ENCODE measurements at regions not wholly inside any gene's neighbourhood (a gene's known extent, or its start where the extent isn't known, plus 50 kb on each side); places are given as distances from the start of the nearest gene placed in this dataset.

DNA sequence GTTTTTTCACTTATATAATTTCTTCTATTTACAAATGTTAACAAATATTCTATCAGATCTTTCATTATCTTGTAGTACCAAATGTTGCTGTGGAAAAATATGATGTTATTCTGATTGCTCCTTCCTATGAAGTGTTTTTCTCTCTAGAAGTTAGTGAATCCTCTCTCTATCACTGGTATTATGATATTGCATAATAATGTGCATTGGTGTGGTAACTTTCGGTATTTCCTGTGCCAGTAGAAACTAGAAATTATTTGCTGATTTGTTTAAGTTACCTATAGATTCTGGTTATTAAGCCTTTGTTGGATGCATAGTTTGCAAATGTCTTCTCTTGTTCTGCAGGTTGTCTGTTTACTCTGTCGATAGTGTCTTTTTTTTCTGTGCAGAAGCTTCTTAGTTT is 342.5 kb downstream of the CENPW start:
- TF ChIP-seq, protein P1, sequence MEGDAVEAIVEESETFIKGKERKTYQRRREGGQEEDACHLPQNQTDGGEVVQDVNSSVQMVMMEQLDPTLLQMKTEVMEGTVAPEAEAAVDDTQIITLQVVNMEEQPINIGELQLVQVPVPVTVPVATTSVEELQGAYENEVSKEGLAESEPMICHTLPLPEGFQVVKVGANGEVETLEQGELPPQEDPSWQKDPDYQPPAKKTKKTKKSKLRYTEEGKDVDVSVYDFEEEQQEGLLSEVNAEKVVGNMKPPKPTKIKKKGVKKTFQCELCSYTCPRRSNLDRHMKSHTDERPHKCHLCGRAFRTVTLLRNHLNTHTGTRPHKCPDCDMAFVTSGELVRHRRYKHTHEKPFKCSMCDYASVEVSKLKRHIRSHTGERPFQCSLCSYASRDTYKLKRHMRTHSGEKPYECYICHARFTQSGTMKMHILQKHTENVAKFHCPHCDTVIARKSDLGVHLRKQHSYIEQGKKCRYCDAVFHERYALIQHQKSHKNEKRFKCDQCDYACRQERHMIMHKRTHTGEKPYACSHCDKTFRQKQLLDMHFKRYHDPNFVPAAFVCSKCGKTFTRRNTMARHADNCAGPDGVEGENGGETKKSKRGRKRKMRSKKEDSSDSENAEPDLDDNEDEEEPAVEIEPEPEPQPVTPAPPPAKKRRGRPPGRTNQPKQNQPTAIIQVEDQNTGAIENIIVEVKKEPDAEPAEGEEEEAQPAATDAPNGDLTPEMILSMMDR (IDR thresholded peaks at IDR 0.05; ENCODE audit: low read depth, low read length): no peak
- TF ChIP-seq POLR2A (IDR thresholded peaks at IDR 0.05; ENCODE audit: extremely low read depth, insufficient read length): no peak
- TF ChIP-seq, protein P2, sequence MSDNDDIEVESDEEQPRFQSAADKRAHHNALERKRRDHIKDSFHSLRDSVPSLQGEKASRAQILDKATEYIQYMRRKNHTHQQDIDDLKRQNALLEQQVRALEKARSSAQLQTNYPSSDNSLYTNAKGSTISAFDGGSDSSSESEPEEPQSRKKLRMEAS (IDR thresholded peaks at IDR 0.05; ENCODE audit: low read depth, low read length): no peak

All from NB4 (cell line).